Activated T-cell treated with anti-CD3 and anti-CD28 coated beads, Interleukin-2, amount 50 U/mL, for 24 hours (primary cell): ENCODE measurements at regions not wholly inside any gene's neighbourhood (a gene's known extent, or its start where the extent isn't known, plus 50 kb on each side); places are given as distances from the start of the nearest gene placed in this dataset.
"Not testable (repeated sequence)": the region's sequence is repeated elsewhere in the genome, so short reads cannot be mapped to it uniquely, and the experiment has no call there.

ENCODE experiments used
- DNase-seq: peaks from one replicate; pipeline ENCODE4 v3.0.0-alpha.2; 2020
- H3K27ac Mint-ChIP-seq: 2 replicates; pipeline ENCODE4 v1.8.0; 2020; ENCODE audit warnings: mild to moderate bottlenecking, mixed read lengths
- H3K27me3 Mint-ChIP-seq: 2 replicates; pipeline ENCODE4 v1.8.0; 2020; ENCODE audit warnings: mixed read lengths
- H3K36me3 Mint-ChIP-seq: 2 replicates; pipeline ENCODE4 v1.8.0; 2020; ENCODE audit warnings: low read depth, mixed read lengths
- H3K4me1 Mint-ChIP-seq: 2 replicates; pipeline ENCODE4 v1.8.0; 2020; ENCODE audit warnings: low read depth, mixed read lengths
- H3K4me3 Mint-ChIP-seq: 2 replicates; pipeline ENCODE4 v1.8.0; 2020; ENCODE audit warnings: mild to moderate bottlenecking, moderate library complexity, mixed read lengths
- H3K9me3 Mint-ChIP-seq: 2 replicates; pipeline ENCODE4 v1.8.0; 2020; ENCODE audit warnings: mixed read lengths

DNA sequence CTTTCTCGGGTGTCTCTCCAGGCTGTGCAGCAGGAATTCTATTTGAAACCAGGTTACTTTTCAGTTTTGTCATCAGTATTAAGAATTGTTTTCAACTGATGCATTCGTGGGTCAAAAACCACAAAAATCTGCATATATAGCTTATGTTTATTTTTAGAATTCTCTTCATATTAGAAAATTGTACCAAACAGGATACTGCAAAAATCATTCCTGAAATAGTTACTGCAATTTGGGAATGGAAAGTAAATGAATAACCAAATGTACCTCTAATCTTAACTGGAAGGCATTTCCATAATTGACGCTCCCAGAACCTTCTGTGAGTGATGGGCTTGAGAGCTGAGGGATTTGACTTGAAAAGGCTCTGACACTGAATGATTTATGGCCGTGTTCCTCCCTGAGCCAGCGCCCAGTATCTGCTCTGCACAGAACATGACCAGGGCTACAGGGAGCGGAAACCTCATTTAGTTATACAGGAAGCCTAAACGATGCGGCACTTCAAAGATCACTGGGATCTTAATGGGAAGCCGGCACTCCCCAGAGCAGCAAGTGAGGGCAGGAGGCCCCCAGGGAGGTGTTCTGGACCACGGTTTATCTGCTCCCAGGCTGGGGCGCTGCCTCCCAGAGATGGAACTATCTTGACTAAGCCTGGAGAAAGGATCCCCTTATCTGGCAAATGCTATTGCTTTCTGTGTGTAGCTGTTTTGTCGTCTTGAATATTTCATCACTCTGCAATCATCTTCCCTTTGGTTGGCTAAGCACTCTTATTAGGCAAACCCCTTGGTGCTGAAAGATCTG, 446.0 kb downstream of the QKI start:
- H3K4me3 Mint-ChIP-seq, result no peak overlapping the region
- H3K27me3 Mint-ChIP-seq, result peaks cover 59% of the 10 kb centered on the region
- no peak overlapping the region for H3K27ac Mint-ChIP-seq
- H3K9me3 Mint-ChIP-seq, result no peaks in the 10 kb centered on the region
- peaks cover 7% of the 10 kb centered on the region for H3K4me1 Mint-ChIP-seq
- no peak for DNase-seq
- H3K36me3 Mint-ChIP-seq, result no peaks in the 10 kb centered on the region

DNA sequence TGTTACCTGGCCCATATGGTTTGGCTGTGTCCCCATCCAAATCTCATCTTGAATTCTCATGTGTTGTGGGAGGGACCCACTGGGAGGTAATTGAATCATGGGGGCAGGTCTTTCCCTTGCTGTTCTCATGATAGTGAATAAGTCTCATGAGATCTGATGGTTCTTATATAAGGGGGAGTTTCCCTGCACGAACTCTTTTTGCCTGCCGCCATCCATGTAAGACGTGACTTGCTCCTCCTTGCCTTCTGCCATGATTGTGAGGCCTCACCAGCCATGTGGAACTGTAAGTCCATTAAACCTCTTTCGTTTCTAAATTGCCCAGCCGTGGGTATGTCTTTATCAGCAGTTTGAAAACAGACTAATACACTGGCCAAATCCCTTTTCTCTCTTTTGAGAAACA, 444.4 kb downstream of the QKI start:
- H3K4me1 Mint-ChIP-seq, H3K36me3 Mint-ChIP-seq, DNase-seq, H3K4me3 Mint-ChIP-seq, H3K27ac Mint-ChIP-seq, H3K9me3 Mint-ChIP-seq: not testable (repeated sequence)
- peaks cover 51% of the 10 kb centered on the region for H3K27me3 Mint-ChIP-seq

DNA sequence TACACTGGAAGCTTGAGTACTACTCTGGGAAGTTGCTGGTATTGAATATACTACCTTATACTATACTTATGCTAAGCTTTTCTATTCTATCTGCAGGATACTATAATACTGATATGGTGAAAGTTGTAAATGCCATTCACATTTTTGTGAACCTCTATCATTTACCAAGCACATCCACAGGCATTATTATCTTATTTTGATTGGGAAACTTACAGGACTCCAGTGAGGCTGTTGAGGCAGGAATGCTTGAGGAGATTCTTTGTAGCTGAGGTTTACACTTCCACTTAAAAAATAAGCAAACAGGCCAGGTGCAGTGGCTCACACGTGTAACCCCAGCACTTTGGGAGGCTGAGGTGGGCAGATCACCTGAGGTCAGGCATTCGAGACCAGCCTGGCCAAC, 442.9 kb downstream of the QKI start:
- Mint-ChIP-seq H3K36me3 (no peaks in the 10 kb centered on the region), H3K27me3 (peaks cover 40% of the 10 kb centered on the region), H3K27ac (no peak overlapping the region), H3K4me1 (peaks cover 7% of the 10 kb centered on the region), H3K9me3 (no peaks in the 10 kb centered on the region), H3K4me3 (no peak overlapping the region)
- DNase-seq, result no peak

DNA sequence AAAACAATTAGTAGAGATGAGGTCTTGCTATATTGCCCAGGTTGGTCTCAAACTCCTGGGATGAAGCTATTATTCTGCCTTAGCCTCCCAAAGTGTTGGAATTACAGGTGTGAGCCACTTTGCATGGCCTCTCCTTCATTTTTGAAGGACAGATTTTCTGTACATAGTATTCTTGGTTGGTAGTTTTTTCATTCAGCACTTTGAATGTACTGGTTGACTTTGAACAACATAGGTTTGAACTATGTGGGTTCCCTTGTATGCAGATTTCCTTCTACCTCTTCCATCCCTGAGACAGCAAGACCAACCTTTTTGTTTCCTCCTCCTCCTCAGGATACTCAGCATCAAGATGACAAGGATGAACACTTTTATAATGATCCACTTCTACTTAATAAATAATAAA, 436.4 kb downstream of the QKI start:
- H3K27me3 Mint-ChIP-seq, result peaks cover under 1% of the 10 kb centered on the region
- H3K9me3 Mint-ChIP-seq, result peaks cover 24% of the 10 kb centered on the region
- H3K4me3 Mint-ChIP-seq, result no peak overlapping the region
- DNase-seq, result no peak
- H3K27ac Mint-ChIP-seq, result no peak overlapping the region
- no peaks in the 10 kb centered on the region for H3K36me3 Mint-ChIP-seq
- H3K4me1 Mint-ChIP-seq, result no peaks in the 10 kb centered on the region

DNA sequence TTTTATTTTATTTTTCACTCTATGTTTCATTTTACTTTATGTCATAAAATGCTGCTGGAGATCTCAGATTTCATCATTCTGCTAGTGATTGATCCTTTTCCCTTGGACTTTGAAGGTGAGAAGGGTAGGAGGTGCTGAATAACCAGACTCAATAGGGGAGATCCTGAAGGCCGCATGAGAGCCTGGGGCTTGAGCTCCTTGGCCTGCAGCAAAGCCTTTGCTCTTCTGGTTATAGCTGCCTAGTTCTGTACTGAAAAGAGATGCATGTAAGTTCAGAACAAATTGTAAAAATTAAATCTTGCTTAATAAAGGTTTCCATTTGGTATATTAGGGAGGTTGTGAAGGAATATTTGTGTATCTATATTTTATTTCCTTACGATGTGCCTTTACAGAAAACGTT, 430.2 kb downstream of the QKI start:
- H3K27ac Mint-ChIP-seq, result no peak overlapping the region
- H3K36me3 Mint-ChIP-seq, result no peaks in the 10 kb centered on the region
- DNase-seq, result no peak
- no peaks in the 10 kb centered on the region for H3K27me3 Mint-ChIP-seq
- no peak overlapping the region for H3K4me3 Mint-ChIP-seq
- H3K9me3 Mint-ChIP-seq, result peaks cover 19% of the 10 kb centered on the region
- no peaks in the 10 kb centered on the region for H3K4me1 Mint-ChIP-seq

DNA sequence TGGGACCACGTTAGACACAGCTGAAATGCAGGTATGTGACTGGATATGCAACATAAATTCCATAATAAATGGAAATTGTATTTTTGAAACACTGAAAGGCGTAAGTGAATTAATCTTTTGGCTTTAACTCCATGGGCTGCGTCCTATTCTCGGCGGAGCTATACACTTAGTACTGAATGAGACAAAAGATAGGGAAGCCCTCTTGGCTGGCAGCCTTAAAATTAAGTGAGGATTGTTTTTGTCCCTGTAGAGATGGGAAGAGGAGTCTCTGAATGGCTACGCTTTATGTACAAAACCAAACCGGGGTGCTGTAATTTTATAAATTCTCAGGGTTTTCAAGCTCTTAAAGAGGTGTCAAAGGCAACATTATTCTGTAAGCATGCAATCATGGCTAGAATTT, 429.8 kb downstream of the QKI start:
- H3K27ac Mint-ChIP-seq, result no peak overlapping the region
- H3K27me3 Mint-ChIP-seq, result no peaks in the 10 kb centered on the region
- H3K4me3 Mint-ChIP-seq, result no peak overlapping the region
- DNase-seq, result no peak
- H3K9me3 Mint-ChIP-seq, result peaks cover 16% of the 10 kb centered on the region
- H3K36me3 Mint-ChIP-seq, result no peaks in the 10 kb centered on the region
- no peaks in the 10 kb centered on the region for H3K4me1 Mint-ChIP-seq

DNA sequence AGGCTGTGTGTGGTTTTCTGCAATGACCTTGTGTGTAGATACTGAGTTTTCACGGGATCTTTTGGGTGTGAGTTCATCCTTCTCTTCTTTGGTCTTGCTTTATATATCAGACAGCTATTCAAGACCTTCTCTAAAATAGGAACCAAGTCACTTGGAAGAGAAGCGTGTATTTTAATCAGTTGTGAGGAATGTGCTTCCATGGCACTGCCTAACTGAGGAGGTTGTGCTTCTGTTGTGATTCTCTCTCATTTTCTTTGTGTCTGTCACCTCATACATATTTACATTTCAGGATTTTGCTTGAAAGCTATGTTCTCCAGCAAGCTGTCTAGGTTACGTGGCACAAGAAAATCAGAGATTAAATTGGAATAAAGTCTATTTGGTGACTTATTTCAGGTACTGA, 428.7 kb downstream of the QKI start:
- no peaks in the 10 kb centered on the region for H3K36me3 Mint-ChIP-seq
- H3K4me1 Mint-ChIP-seq, result no peaks in the 10 kb centered on the region
- DNase-seq, result no peak
- H3K27ac Mint-ChIP-seq, result no peak overlapping the region
- H3K4me3 Mint-ChIP-seq, result no peak overlapping the region
- H3K9me3 Mint-ChIP-seq, result peaks cover 12% of the 10 kb centered on the region
- no peaks in the 10 kb centered on the region for H3K27me3 Mint-ChIP-seq

DNA sequence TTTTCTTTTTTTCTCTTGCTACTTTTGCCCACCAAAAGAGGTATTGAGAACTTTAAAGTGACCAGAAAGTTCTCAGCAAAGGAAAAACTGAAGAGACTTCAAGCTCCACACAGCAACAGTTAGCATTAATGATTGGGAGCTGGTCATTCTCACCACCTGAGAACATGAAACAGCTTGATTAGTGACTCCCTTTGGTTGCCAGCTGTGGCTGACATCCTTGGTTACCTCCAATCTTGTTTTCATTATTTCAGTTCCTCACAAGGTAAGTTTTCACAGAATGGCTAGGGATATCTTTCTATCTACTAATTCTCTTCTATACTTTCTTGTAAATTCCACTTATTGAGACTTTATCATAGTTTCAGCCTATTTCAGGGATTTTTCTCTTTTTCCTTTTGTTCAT, 427.9 kb downstream of the QKI start:
- Mint-ChIP-seq H3K4me3 (no peak overlapping the region), H3K4me1 (no peaks in the 10 kb centered on the region), H3K27ac (no peak overlapping the region), H3K9me3 (peaks cover 12% of the 10 kb centered on the region), H3K36me3 (no peaks in the 10 kb centered on the region), H3K27me3 (peaks cover 5% of the 10 kb centered on the region)
- no peak for DNase-seq

DNA sequence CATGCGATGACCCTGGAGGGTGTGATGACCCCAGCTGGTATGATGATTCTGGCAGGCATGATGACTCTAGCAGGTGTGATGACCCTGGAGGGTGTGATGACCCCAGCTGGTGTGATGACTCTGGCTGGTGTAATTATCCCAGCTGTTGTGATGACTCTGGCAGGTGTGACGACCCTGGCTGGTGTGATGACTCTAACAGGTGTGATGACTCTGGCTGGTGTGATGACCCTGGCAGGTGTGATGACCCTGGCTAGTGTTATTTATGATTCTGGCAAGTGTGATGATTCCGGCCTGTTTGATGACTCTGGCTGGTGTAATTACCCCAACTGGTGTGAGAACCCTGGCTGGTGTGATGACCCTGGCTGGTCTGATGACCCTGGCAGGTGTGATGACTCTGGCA, 427.2 kb downstream of the QKI start:
- peaks cover 8% of the 10 kb centered on the region for H3K27me3 Mint-ChIP-seq
- H3K36me3 Mint-ChIP-seq, result no peaks in the 10 kb centered on the region
- no peak overlapping the region for H3K4me3 Mint-ChIP-seq
- peaks cover 12% of the 10 kb centered on the region for H3K9me3 Mint-ChIP-seq
- no peak overlapping the region for H3K27ac Mint-ChIP-seq
- H3K4me1 Mint-ChIP-seq, result no peaks in the 10 kb centered on the region
- DNase-seq, result no peak

DNA sequence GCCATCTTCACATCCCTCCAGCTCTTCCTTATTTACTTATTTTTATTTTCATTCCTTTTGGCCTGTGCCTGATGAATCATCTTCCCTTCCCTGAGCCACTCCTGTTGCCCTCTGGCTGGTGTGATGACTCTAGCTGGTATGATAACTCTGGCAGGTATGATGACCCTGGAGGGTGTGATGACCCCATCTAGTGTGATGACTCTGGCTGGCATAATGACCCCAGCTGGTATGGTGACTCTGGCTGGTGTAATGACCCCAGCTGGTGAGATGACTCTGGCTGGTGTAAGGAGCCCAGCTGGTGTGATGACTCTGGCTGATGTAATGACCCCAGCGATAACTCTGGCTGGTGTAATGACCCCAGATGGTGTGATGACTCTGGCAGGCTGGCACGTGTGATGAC, 426.8 kb downstream of the QKI start:
- peaks cover 8% of the 10 kb centered on the region for H3K27me3 Mint-ChIP-seq
- H3K4me3 Mint-ChIP-seq, result no peak overlapping the region
- no peak overlapping the region for H3K27ac Mint-ChIP-seq
- H3K4me1 Mint-ChIP-seq, result no peaks in the 10 kb centered on the region
- H3K36me3 Mint-ChIP-seq, result no peaks in the 10 kb centered on the region
- peaks cover 12% of the 10 kb centered on the region for H3K9me3 Mint-ChIP-seq
- no peak for DNase-seq

DNA sequence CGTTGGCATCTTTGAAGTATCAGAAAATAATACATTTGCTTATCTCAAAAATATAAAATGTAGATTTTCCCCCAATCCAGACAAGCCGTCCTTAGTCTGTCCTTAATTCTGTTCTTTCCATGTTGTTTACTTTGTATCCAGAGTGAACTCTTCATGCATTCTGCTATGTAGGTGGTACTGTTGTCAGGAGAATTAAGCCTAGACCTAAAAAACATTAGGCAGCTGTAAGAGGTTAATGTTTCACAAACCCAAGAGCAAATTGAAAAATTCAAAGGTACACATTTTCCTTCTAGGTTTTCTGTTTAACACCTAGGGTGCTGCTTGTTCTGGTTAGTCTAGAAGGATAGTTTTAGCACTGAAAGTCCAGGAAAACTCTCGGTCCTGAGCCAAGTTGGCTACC, 426.4 kb downstream of the QKI start:
- Mint-ChIP-seq H3K4me1 (no peaks in the 10 kb centered on the region), H3K36me3 (no peaks in the 10 kb centered on the region), H3K27ac (no peak overlapping the region), H3K9me3 (peaks cover 12% of the 10 kb centered on the region), H3K27me3 (peaks cover 9% of the 10 kb centered on the region), H3K4me3 (no peak overlapping the region)
- no peak for DNase-seq

DNA sequence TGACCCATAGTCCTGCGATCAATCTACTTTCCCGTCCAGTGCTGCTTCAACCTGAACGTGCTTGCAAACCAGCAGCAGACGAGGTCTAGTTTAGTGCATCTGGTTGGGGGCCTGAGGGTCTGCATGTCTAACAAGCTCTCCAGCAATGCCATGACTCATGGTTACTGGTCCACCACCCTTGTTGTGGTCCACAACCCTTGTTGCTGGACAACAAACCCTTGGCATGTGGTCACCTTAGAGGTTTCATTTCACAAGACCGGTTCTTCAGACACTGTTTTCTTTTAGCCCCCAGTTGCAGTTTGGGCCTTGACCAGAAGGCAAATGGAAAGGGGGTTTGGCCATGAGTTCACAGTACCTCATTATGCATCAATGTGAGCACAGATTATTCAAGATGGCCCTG, 424.8 kb downstream of the QKI start:
- Mint-ChIP-seq H3K4me1 (no peaks in the 10 kb centered on the region), H3K4me3 (no peak overlapping the region), H3K27me3 (peaks cover 12% of the 10 kb centered on the region), H3K36me3 (no peaks in the 10 kb centered on the region), H3K9me3 (peaks cover 12% of the 10 kb centered on the region), H3K27ac (no peak overlapping the region)
- DNase-seq, result no peak

DNA sequence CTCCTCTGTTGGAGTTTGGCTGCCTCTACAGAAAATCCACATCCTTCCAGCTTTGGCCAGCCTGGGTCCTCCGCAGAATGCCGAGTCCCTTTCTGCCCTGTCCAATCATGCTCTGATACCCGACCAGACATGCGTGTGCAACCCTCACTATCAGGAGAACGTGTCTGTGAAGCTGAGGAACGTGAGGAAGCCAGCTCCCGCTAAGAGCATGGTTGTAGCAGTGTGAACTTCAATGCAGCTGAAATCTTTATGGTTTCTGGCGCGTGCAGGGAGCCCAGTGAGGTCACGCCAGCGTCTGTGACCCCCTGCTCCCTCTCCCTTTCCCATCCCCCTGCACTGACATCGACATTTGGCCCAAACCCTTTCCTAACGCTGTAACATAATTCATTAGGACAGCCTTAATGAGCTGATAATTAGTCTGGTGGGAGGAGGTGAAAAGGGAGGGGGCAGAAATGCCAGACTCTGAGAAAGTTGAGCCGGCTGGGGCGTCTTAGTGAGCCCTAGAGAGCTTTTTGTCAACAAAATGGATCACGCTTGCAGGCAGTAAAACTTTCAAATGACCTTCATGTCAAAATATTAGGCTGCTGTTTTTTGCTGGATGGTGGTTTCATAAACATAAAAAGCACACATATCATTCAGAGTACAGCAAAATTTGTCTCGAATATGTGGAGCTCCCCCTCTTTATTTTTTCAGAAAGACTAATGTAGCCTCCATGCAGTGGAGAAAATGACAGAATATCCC, 423.3 kb downstream of the QKI start:
- H3K9me3 Mint-ChIP-seq, result peaks cover 12% of the 10 kb centered on the region

DNA sequence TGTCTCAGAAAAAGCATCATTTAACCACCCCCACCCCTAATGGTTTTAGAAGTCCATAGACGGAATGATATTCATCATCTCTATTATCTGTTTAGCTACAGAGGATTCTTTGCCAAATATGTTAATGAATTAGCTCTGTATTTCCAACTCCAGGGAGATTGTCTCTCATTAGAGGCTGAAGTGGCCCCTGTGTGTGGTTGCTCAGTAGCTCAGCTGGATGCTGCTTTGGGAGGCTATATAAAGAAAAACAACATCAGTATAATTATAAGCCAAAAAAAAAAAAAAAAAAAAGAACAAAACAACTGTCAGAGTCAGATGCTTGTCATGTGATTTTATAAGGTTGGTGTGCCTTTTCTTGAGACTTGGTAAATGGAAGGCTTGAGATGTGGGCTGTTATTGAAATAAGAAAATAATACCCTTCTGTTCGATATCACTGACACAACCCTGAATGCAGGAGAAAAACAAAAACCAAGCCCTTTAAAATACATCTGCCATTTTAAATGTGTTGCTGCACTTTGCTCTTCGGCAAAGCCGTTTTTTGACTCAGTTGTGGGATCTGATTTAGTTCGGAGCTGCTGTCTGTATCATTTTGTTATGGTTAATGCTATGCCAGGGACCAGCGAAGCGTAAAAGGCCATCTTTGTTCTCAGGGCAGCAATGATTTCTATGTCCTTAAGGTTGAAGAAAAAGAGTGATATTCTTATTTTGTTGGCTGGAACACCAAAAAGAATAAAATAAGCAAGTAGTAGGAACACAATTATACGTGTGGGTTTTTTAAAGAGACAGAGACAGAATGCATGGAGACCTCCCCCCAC, 422.6 kb downstream of the QKI start:
- DNase-seq, result no peak
- peaks cover 9% of the 10 kb centered on the region for H3K9me3 Mint-ChIP-seq
- H3K27me3 Mint-ChIP-seq, result peaks cover 12% of the 10 kb centered on the region
- H3K27ac Mint-ChIP-seq, result no peak overlapping the region
- no peaks in the 10 kb centered on the region for H3K4me1 Mint-ChIP-seq
- H3K4me3 Mint-ChIP-seq, result no peak overlapping the region
- no peaks in the 10 kb centered on the region for H3K36me3 Mint-ChIP-seq

More for the DNA sequence above, 423.3 kb downstream of the QKI start:
- no peak overlapping the region for H3K4me3 Mint-ChIP-seq
- H3K36me3 Mint-ChIP-seq, result no peaks in the 10 kb centered on the region
- peaks cover 12% of the 10 kb centered on the region for H3K27me3 Mint-ChIP-seq
- no peak for DNase-seq
- H3K27ac Mint-ChIP-seq, result no peak overlapping the region
- no peaks in the 10 kb centered on the region for H3K4me1 Mint-ChIP-seq
